WTC11 (cell line): ENCODE measurements at regions not wholly inside any gene's neighbourhood (a gene's known extent, or its start where the extent isn't known, plus 50 kb on each side); places are given as distances from the start of the nearest gene placed in this dataset.

Experiments used
- ATAC-seq: fragments of 200-7000 bp; cut with Tn5 transposase; 2 replicates; pipeline ENCODE4 v1.10.0; 2021; ENCODE audit warnings: mild to moderate bottlenecking, moderate library complexity
- CTCF ChIA-PET: fragments of 300-600 bp; sonication (Branson Sonifier 250); formaldehyde crosslinking; loops from one replicate; lab custom pipeline; 2021; ENCODE audit warnings: antibody characterized with exemption; lab: Charles Lee
- POLR2A ChIA-PET: fragments of 350-600 bp; sonication (Branson Sonifier 250); formaldehyde crosslinking; loops from one replicate; lab custom pipeline; 2021; ENCODE audit warnings: antibody characterized with exemption; lab: Charles Lee
- DNase-seq: peaks from one replicate; pipeline ENCODE4 v3.0.0; 2021; ENCODE audit warnings: low spot score
- H3K27ac Mint-ChIP-seq: 2 replicates; pipeline ENCODE4 v1.8.0; 2021; ENCODE audit warnings: mixed read lengths
- H3K27me3 Mint-ChIP-seq: 2 replicates; pipeline ENCODE4 v1.8.0; 2021; ENCODE audit warnings: low read depth, mild to moderate bottlenecking, moderate library complexity, mixed read lengths
- H3K36me3 Mint-ChIP-seq: 2 replicates; pipeline ENCODE4 v1.8.0; 2021; ENCODE audit warnings: mixed read lengths
- H3K4me1 Mint-ChIP-seq: 2 replicates; pipeline ENCODE4 v1.8.0; 2022; ENCODE audit warnings: mixed read lengths
- H3K4me3 Mint-ChIP-seq: 2 replicates; pipeline ENCODE4 v1.8.0; 2021; ENCODE audit warnings: mild to moderate bottlenecking, moderate library complexity, mixed read lengths
- H3K9me3 Mint-ChIP-seq: 2 replicates; pipeline ENCODE4 v1.8.0; 2021; ENCODE audit warnings: mixed read lengths
- ATF1 ChIP-seq: sonication (generic); formaldehyde crosslinking; IDR thresholded peaks from 2 replicates; pipeline ENCODE4 v1.8.1; 2023; ENCODE audit warnings: mild to moderate bottlenecking, moderate library complexity, missing genetic modification reagents
- CREM ChIP-seq: sonication (generic); formaldehyde crosslinking; IDR thresholded peaks from 2 replicates; pipeline ENCODE4 v1.8.1; 2022; ENCODE audit warnings: mild to moderate bottlenecking, missing genetic modification reagents, moderate library complexity
- FOXP1 ChIP-seq: sonication (generic); formaldehyde crosslinking; IDR thresholded peaks from 2 replicates; pipeline ENCODE4 v1.8.0; 2022; ENCODE audit warnings: missing genetic modification reagents, mild to moderate bottlenecking, moderate library complexity, borderline replicate concordance
- MXD4 ChIP-seq: fragments of 250-450 bp; sonication (Bioruptor Pico); IDR thresholded peaks from 2 replicates; pipeline ENCODE4 v1.8.0; 2021; ENCODE audit warnings: mild to moderate bottlenecking, moderate library complexity, borderline replicate concordance
- OVOL2 ChIP-seq: fragments of 250-450 bp; sonication (Bioruptor Pico); IDR thresholded peaks from 2 replicates; pipeline ENCODE4 v1.9.0; 2021; ENCODE audit warnings: mild to moderate bottlenecking, borderline replicate concordance
- PRRX2 ChIP-seq: fragments of 250-450 bp; sonication (Bioruptor Pico); IDR thresholded peaks from 2 replicates; pipeline ENCODE4 v1.8.0; 2021; ENCODE audit warnings: mild to moderate bottlenecking
- SMAD4 ChIP-seq: sonication (generic); formaldehyde crosslinking; IDR thresholded peaks from 2 replicates; pipeline ENCODE4 v1.8.0; 2022; ENCODE audit warnings: mild to moderate bottlenecking, missing genetic modification reagents
- ZNF396 ChIP-seq: fragments of 250-450 bp; sonication (Bioruptor Pico); IDR thresholded peaks from 2 replicates; pipeline ENCODE4 v1.8.0; 2021; ENCODE audit warnings: mild to moderate bottlenecking, moderate library complexity, borderline replicate concordance
- ZNF671 ChIP-seq: fragments of 250-450 bp; sonication (Bioruptor Pico); IDR thresholded peaks from 2 replicates; pipeline ENCODE4 v1.8.0; 2021; ENCODE audit warnings: mild to moderate bottlenecking
- TF ChIP-seq, protein P1 (sequence below): sonication (generic); formaldehyde crosslinking; IDR thresholded peaks from 2 replicates; pipeline ENCODE4 v1.8.1; 2022; ENCODE audit warnings: low read depth, mild to moderate bottlenecking, moderate library complexity, missing genetic modification reagents, borderline replicate concordance
- TF ChIP-seq, protein P2 (sequence below): fragments of 200-600 bp; IDR thresholded peaks from 2 replicates; pipeline ENCODE4 v1.8.0; 2022; ENCODE audit warnings: antibody characterized with exemption
- TF ChIP-seq, protein P3 (sequence below): sonication (generic); formaldehyde crosslinking; IDR thresholded peaks from 2 replicates; pipeline ENCODE4 v1.8.0; 2023; ENCODE audit warnings: missing genetic modification reagents
- TF ChIP-seq, protein P4 (sequence below): sonication (generic); formaldehyde crosslinking; IDR thresholded peaks from 2 replicates; pipeline ENCODE4 v1.8.0; 2022; ENCODE audit warnings: mild to moderate bottlenecking, missing genetic modification reagents
- TF ChIP-seq, protein P5 (sequence below): sonication (generic); formaldehyde crosslinking; IDR thresholded peaks from 2 replicates; pipeline ENCODE4 v1.8.0; 2022; ENCODE audit warnings: missing genetic modification reagents

DNA sequence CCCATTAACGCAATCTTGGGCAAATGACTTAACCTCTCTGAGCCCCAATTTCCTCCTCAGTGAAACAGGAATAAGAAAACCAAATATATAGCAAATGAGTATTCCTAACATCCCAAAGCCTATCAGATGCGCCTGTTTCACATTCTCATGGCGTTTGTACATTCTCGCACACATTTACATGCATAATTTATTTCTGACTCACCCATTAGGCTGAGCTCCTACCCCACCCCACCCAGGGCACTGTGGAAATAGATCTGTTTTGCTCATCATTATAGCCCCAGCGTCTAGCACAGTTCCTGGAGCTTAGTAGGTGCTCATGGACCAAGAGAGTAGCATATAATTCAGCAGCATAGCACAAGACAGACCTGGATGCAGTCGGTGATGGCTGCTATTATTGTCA, 146.1 kb upstream of the VANGL1 start:
- no peaks in the 10 kb centered on the region; the same call in 1 of the 2 replicates for H3K9me3 Mint-ChIP-seq
- no peaks in the 10 kb centered on the region for H3K36me3 Mint-ChIP-seq
- no peak overlapping the region for H3K4me3 Mint-ChIP-seq
- H3K27me3 Mint-ChIP-seq = no peaks in the 10 kb centered on the region
- DNase-seq (no peak), ATAC-seq (no peak)
- no peak overlapping the region for H3K27ac Mint-ChIP-seq
- peaks cover 10% of the 10 kb centered on the region for H3K4me1 Mint-ChIP-seq
- POLR2A ChIA-PET = no interaction called here
- CTCF ChIA-PET = no interaction called here
- TF ChIP-seq PRRX2 (CRISPR knock-in tag) = no peak
- TF ChIP-seq, protein P1, sequence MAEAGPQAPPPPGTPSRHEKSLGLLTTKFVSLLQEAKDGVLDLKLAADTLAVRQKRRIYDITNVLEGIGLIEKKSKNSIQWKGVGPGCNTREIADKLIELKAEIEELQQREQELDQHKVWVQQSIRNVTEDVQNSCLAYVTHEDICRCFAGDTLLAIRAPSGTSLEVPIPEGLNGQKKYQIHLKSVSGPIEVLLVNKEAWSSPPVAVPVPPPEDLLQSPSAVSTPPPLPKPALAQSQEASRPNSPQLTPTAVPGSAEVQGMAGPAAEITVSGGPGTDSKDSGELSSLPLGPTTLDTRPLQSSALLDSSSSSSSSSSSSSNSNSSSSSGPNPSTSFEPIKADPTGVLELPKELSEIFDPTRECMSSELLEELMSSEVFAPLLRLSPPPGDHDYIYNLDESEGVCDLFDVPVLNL (CRISPR knock-in tag) = no peak
- no peak for TF ChIP-seq MXD4 (CRISPR knock-in tag)
- TF ChIP-seq, protein P2, sequence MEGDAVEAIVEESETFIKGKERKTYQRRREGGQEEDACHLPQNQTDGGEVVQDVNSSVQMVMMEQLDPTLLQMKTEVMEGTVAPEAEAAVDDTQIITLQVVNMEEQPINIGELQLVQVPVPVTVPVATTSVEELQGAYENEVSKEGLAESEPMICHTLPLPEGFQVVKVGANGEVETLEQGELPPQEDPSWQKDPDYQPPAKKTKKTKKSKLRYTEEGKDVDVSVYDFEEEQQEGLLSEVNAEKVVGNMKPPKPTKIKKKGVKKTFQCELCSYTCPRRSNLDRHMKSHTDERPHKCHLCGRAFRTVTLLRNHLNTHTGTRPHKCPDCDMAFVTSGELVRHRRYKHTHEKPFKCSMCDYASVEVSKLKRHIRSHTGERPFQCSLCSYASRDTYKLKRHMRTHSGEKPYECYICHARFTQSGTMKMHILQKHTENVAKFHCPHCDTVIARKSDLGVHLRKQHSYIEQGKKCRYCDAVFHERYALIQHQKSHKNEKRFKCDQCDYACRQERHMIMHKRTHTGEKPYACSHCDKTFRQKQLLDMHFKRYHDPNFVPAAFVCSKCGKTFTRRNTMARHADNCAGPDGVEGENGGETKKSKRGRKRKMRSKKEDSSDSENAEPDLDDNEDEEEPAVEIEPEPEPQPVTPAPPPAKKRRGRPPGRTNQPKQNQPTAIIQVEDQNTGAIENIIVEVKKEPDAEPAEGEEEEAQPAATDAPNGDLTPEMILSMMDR = no peak
- no peak for TF ChIP-seq CREM (CRISPR knock-in tag)
- TF ChIP-seq, all 79 proteins: peak for 0

DNA sequence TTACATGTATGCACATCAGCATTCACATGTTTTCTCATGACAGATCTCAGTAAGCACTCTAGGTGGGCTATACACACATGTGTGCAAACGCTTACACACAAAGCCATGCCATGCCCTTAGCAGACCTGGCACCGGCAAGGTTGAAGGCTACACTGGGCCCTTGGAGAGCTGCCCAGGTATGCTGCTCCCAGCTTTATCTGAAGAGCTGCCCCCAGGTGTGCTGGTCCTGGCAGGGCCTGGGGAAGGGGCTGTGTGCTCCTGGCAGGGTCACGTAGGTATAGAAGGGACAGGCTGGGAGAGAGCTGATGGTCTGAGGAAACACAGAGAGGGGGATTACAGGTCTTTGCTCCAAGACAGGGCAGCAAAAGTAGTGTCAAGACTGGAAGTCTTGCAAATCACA, 146.7 kb upstream of the VANGL1 start:
- ATAC-seq = no peak
- H3K36me3 Mint-ChIP-seq = no peaks in the 10 kb centered on the region
- peaks cover 10% of the 10 kb centered on the region for H3K4me1 Mint-ChIP-seq
- DNase-seq = no peak
- H3K27me3 Mint-ChIP-seq = no peaks in the 10 kb centered on the region
- peaks cover under 1% of the 10 kb centered on the region for H3K9me3 Mint-ChIP-seq
- no peak overlapping the region for H3K4me3 Mint-ChIP-seq
- ChIA-PET POLR2A (no interaction called here), CTCF (no interaction called here)
- no peak for TF ChIP-seq ZNF396
- no peak overlapping the region for H3K27ac Mint-ChIP-seq

DNA sequence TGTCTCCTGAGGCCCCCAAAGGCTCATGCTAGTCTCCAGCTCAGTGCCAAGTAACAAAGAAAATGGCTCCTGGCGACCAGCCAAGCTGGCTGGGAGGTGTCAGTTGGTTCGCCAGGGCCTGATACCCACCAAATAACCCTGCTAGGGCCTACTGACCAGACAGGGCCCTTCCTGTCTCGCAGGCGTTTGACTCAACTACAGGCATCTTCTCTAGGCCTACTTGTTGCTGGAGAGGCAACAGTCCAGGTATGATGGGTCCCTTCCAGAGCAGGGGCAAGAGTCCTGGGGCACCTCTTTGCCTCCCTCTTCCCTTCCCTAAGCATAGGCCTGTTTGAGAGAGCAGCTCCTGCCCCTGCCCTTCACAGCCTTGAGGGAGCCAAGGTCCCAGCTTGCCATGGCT, 147.9 kb upstream of the VANGL1 start:
- H3K9me3 Mint-ChIP-seq = peaks cover 11% of the 10 kb centered on the region
- no peaks in the 10 kb centered on the region for H3K36me3 Mint-ChIP-seq
- DNase-seq = no peak
- POLR2A ChIA-PET = no interaction called here
- H3K27me3 Mint-ChIP-seq = no peaks in the 10 kb centered on the region
- TF ChIP-seq, protein P1 (CRISPR knock-in tag) = no peak
- TF ChIP-seq ATF1 (CRISPR knock-in tag) = no peak
- TF ChIP-seq FOXP1 (CRISPR knock-in tag) = no peak
- TF ChIP-seq, protein P3, sequence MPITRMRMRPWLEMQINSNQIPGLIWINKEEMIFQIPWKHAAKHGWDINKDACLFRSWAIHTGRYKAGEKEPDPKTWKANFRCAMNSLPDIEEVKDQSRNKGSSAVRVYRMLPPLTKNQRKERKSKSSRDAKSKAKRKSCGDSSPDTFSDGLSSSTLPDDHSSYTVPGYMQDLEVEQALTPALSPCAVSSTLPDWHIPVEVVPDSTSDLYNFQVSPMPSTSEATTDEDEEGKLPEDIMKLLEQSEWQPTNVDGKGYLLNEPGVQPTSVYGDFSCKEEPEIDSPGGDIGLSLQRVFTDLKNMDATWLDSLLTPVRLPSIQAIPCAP (CRISPR knock-in tag) = no peak
- TF ChIP-seq OVOL2 (CRISPR knock-in tag) = no peak
- TF ChIP-seq, protein P4, sequence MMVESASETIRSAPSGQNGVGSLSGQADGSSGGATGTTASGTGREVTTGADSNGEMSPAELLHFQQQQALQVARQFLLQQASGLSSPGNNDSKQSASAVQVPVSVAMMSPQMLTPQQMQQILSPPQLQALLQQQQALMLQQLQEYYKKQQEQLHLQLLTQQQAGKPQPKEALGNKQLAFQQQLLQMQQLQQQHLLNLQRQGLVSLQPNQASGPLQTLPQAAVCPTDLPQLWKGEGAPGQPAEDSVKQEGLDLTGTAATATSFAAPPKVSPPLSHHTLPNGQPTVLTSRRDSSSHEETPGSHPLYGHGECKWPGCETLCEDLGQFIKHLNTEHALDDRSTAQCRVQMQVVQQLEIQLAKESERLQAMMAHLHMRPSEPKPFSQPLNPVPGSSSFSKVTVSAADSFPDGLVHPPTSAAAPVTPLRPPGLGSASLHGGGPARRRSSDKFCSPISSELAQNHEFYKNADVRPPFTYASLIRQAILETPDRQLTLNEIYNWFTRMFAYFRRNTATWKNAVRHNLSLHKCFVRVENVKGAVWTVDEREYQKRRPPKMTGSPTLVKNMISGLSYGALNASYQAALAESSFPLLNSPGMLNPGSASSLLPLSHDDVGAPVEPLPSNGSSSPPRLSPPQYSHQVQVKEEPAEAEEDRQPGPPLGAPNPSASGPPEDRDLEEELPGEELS (CRISPR knock-in tag) = no peak
- no peak for TF ChIP-seq ZNF671 (CRISPR knock-in tag)
- no peak for TF ChIP-seq SMAD4 (CRISPR knock-in tag)
- TF ChIP-seq, protein P5, sequence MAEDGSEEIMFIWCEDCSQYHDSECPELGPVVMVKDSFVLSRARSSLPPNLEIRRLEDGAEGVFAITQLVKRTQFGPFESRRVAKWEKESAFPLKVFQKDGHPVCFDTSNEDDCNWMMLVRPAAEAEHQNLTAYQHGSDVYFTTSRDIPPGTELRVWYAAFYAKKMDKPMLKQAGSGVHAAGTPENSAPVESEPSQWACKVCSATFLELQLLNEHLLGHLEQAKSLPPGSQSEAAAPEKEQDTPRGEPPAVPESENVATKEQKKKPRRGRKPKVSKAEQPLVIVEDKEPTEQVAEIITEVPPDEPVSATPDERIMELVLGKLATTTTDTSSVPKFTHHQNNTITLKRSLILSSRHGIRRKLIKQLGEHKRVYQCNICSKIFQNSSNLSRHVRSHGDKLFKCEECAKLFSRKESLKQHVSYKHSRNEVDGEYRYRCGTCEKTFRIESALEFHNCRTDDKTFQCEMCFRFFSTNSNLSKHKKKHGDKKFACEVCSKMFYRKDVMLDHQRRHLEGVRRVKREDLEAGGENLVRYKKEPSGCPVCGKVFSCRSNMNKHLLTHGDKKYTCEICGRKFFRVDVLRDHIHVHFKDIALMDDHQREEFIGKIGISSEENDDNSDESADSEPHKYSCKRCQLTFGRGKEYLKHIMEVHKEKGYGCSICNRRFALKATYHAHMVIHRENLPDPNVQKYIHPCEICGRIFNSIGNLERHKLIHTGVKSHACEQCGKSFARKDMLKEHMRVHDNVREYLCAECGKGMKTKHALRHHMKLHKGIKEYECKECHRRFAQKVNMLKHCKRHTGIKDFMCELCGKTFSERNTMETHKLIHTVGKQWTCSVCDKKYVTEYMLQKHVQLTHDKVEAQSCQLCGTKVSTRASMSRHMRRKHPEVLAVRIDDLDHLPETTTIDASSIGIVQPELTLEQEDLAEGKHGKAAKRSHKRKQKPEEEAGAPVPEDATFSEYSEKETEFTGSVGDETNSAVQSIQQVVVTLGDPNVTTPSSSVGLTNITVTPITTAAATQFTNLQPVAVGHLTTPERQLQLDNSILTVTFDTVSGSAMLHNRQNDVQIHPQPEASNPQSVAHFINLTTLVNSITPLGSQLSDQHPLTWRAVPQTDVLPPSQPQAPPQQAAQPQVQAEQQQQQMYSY (CRISPR knock-in tag) = no peak
- TF ChIP-seq MXD4 (CRISPR knock-in tag) = no peak
- ATAC-seq = no peak
- H3K27ac Mint-ChIP-seq = no peak overlapping the region
- CTCF ChIA-PET = no interaction called here
- peaks cover 10% of the 10 kb centered on the region for H3K4me1 Mint-ChIP-seq
- no peak overlapping the region for H3K4me3 Mint-ChIP-seq
